NCI-H748 treated with DMSO at 0.1 percent for 48 hours (cell line): ENCODE measurements at regions not wholly inside any gene's neighbourhood (a gene's known extent, or its start where the extent isn't known, plus 50 kb on each side); places are given as distances from the start of the nearest gene placed in this dataset.

ENCODE experiments used
- DNase-seq: peaks from one replicate; lab custom pipeline; 2025; lab: John Stamatoyannopoulos, UW

GRCh38 chr14:54129850-54130640, 173.4 kb upstream of the BMP4 start:
- no peak for DNase-seq

DNA sequence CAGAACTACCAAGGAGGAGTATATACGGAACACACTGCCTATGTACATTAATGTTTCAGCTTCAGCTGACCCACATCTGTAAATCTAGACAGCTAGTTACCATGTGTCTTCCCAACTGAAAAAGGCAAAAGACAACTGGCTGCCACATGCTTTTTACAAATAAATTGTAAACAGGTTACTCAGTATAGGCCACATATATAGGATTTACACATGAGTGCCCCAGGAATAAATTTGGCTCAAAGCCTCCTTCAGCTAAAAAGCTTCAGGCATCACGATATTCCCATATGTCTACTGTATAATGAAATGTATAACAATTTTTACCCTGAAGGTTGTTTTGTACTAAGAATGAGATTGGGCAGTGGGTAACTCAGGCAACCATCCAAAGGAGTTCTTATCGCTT, 175.9 kb upstream of the BMP4 start:
- DNase-seq = no peak

DNA sequence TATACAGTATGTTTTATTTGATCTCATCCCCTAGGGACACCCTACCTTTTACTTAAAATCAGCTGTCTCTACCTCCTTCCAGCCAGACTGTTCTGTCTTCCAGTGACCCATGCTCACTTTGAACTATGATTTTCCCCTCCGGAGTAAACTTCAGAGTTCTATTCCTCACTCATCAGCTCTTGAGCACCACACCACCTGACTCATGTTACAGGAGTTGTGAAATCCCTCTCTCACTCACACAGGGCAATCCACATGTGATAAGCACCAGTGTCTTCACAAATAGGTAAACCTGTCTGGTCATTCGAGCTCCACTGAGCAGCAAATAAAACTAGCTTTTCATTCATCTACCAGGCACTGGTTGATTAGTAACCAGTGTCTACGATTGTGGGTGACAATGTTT, 177.3 kb upstream of the BMP4 start:
- DNase-seq = no peak

DNA sequence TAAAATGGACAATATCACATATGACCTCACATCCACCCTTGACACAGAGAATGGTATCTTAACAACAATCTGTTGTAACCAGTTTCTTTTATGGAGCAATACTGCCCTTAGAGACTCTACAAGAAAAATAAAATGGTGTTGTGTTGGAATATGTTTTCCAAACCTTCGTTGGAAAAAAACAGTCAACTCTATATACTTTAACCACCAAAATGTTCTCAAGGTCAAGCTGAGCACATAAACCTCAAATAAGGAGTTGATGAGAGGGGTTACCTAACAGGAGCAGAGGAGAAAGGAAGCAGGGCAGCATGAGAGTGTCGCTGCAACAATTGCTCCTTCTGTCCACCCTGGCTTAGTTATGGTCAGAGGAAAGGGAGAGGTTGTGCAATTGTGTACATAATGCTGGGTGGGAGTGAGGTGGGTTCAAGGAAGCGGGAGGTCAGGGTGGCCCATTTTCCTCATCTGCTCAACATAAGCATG, 179.2 kb upstream of the BMP4 start:
- DNase-seq = no peak

- no peak for DNase-seq
Observed at GRCh38 chr14:54136894-54137613, 180.4 kb upstream of the BMP4 start.

GRCh38 chr14:54137614-54137961, 181.0 kb upstream of the BMP4 start:
- DNase-seq = no peak

DNA sequence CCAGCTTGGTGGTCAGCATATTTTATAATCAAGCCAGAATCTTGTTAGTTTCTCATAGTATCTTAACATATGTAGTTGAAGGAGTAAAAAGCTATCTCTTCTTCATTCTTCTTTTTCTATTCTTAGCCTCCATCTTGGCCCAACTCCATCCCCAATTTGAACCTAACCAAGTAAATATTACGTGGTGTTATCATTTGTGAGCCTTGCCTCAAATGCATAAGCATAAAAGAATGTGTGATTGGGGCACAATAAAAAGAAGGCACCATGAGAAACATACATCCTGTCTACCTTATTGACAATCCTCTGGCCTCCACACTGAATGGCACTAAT, 181.4 kb upstream of the BMP4 start:
- DNase-seq = no peak

DNA sequence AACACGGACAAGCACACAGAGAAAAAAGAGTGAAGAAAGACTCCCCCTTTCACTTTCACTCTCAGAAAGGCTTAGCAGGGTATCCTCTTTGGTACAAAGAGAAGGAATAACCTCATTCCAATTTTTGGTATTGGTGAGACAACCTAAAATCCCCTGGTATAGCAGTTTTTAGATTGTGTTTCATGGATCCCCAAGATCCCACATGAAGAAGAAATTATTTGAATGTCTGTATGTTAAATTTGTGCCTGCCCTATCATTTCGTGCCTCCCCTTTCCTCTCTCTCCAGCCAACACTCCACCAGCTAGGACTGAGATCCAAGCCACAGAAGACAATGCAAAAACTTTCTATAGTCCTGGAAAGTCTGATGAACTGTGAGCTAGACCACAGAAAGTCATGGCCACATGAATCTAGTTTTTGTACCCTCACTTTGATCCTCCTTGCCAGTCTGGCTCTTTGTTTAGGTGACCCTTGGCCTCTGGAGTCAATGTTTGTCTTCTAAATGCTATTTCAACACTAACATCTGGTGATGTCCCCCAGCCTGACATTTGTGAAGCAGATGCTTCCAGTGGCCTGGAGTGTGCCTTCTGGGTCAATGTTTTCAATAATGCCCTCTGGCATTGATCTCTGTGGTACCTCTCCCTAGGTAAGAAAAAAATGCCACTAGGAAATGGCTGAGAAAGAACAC, 181.9 kb upstream of the BMP4 start:
- no peak for DNase-seq

DNA sequence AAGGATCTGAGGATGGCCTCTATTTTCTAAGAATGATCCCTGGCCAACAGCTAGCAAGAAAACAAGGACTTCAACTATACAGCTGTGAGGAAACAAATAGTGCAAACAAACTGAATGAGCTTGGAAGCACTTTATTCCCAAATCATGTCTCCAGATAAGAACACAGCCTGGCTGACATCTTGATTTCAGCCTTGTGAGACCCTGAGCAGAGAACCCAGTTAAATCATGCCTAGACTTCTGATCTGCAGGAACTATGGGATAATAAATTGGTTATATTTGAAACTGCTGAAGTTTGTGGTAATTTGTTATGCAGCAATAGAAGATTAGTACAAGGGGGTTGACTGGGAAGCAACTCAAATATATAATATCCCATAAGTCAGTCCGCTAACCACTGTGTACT, 183.9 kb upstream of the BMP4 start:
- no peak for DNase-seq

DNA sequence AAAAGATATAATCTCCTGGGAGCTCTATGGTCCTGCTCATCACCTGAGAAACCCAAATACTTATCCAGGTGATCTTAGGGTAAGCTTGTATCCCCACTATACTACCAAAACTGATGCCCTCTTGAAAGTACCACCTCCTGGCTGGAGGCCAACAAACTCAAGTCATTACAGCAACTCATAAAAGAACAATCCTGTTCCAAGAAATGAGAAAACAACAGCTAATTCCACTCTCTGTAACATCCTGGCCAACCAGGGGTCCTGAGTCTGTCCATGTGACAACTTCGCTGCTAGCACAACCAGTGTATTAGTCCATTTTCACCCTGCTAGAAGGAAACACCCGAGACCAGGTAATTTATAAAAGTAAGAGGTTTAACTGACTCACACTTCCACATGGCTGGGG, 190.0 kb upstream of the BMP4 start:
- DNase-seq = no peak

- DNase-seq = no peak
Observed at GRCh38 chr14:54147282-54147681, 190.7 kb upstream of the BMP4 start.

- no peak for DNase-seq
Observed at GRCh38 chr14:54147758-54148157, 191.1 kb upstream of the BMP4 start.

- DNase-seq = no peak
Observed at GRCh38 chr14:54148251-54148650, 191.6 kb upstream of the BMP4 start.

DNA sequence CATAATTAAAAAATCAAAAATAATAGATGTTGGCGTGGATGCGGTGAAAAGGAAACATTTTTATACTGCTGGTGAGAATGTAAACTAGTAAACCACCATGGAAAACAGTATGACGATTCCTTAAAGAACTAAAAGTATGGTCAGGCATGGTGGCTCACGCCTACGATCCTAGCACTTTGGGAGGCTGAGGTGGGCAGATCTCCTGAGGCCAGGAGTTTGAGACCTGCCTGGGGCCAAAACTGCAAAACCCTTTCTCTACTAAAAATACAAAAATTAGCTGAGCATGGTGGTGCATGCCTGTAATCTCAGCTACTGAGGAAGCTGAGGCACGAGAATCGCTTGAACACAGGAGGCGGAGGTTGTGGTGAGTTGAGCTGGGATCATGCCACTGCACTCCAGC, 195.7 kb upstream of the BMP4 start:
- DNase-seq = no peak

- no peak for DNase-seq
Observed at GRCh38 chr14:54166049-54166950, 209.7 kb upstream of the BMP4 start.

DNA sequence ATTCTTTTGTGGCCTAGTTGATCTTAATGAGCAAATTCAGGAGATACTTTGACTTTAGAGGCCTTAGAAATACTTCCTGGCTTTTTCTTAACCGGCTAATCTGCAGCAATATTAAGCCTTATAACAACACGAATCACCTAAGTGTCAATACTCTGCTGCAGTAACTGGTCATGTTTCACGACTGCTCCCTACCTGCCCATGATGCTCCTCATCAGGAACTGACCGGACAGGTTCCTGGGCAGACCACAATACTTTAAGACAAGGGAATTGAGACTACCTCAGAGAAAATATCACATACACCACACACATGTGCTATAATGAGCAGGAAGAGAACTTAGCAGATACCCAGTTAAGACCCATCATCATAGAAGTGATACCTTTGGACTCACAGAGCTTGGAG, 211.9 kb upstream of the BMP4 start:
- no peak for DNase-seq

- no peak for DNase-seq
Observed at GRCh38 chr14:54169254-54169924, 212.8 kb upstream of the BMP4 start.

GRCh38 chr14:54170301-54170700, 213.7 kb upstream of the BMP4 start:
- DNase-seq = no peak

- no peak for DNase-seq
Observed at GRCh38 chr14:54172114-54172513, 215.5 kb upstream of the BMP4 start.

DNA sequence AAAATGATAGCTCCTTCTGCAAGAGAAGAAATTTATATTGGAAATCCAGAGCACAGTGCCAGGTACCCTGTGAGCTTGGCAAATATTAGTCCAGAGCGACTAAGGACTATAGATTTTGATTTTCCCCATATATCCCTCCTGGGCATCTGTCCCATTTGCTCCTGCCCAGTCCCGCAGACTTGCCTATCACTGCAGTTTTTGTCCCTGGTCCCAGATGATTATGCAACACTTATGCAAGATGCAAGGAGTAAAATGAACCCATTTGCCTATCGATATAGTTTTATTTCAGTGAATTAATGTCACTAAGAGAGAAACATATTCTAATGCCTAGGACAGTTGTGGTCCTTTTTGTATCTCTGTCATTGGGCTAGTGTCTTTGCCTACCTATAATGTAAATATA, 215.9 kb upstream of the BMP4 start:
- DNase-seq = no peak

- no peak for DNase-seq
Observed at GRCh38 chr14:54173802-54174201, 217.2 kb upstream of the BMP4 start.

- no peak for DNase-seq
Observed at GRCh38 chr14:54174457-54174856, 217.8 kb upstream of the BMP4 start.
